Muscle of leg (tissue), 3 donors: ENCODE measurements at regions not wholly inside any gene's neighbourhood (a gene's known extent, or its start where the extent isn't known, plus 50 kb on each side); places are given as distances from the start of the nearest gene placed in this dataset.
"Not testable (repeated sequence)": the region's sequence is repeated elsewhere in the genome, so short reads cannot be mapped to it uniquely, and the experiment has no call there.

ENCODE experiments used
- DNase-seq: peaks from one replicate; pipeline ENCODE4 v3.0.0; 2013
- H3K27ac ChIP-seq: one replicate; pipeline ENCODE4 v1.5.1; 2013; ENCODE audit warnings: mild to moderate bottlenecking, low read length, control low read depth
- H3K27me3 ChIP-seq: one replicate; pipeline ENCODE4 v1.6.1; 2013; ENCODE audit warnings: low read length; ENCODE audit not compliant: control insufficient read depth, insufficient read depth
- H3K36me3 ChIP-seq: one replicate; pipeline ENCODE4 v1.6.1; 2013; ENCODE audit warnings: low read length; ENCODE audit not compliant: control insufficient read depth, insufficient read depth
- H3K4me1 ChIP-seq: one replicate; pipeline ENCODE4 v1.6.1; 2013; ENCODE audit warnings: low read length; ENCODE audit not compliant: control insufficient read depth, insufficient read depth
- H3K4me3 ChIP-seq: one replicate; pipeline ENCODE4 v1.5.1; 2013; ENCODE audit warnings: low read length, control low read depth
- H3K9me3 ChIP-seq: replicated peaks from 2 replicates; pipeline ENCODE4 v1.6.1; 2013; ENCODE audit warnings: low read depth, low read length; ENCODE audit not compliant: control insufficient read depth
- WGBS: methylation state at CpG from one replicate; pipeline ENCODE4 v1.1.5; 2013; ENCODE audit warnings: missing lambda C conversion rate; ENCODE audit not compliant: insufficient coverage; 5-methylcytosine and 5-hydroxymethylcytosine counted together

GRCh38 chr3:81829272-81829671, 67.8 kb upstream of the GBE1 start:
- no CpG with 5 or more reads among the region's 5 CpGs for WGBS
- H3K27me3 ChIP-seq, H3K9me3 ChIP-seq, H3K4me1 ChIP-seq, DNase-seq, H3K4me3 ChIP-seq, H3K27ac ChIP-seq, H3K36me3 ChIP-seq: not testable (repeated sequence)

GRCh38 chr3:81823882-81824395, 62.5 kb upstream of the GBE1 start:
- Histone ChIP-seq H3K36me3 (no peaks in the 10 kb centered on the region), H3K9me3 (no peaks in the 10 kb centered on the region), H3K4me1 (no peaks in the 10 kb centered on the region), H3K4me3 (no peak overlapping the region), H3K27me3 (no peaks in the 10 kb centered on the region), H3K27ac (no peak overlapping the region)
- WGBS: 0% methylated on average over 1 of the region's 2 CpGs
- peak; percentile 58 for DNase-seq

- Histone ChIP-seq H3K9me3 (no peaks in the 10 kb centered on the region), H3K27ac (no peak overlapping the region), H3K27me3 (no peaks in the 10 kb centered on the region), H3K4me3 (no peak overlapping the region), H3K4me1 (no peaks in the 10 kb centered on the region), H3K36me3 (no peaks in the 10 kb centered on the region)
- no peak for DNase-seq
- WGBS: no CpG with 5 or more reads among the region's 3 CpGs
These were observed 61.6 kb upstream of the GBE1 start for GRCh38 chr3:81823086-81823485.

- no peak overlapping the region for H3K27ac ChIP-seq
These were observed 55.2 kb upstream of the GBE1 start for GRCh38 chr3:81816473-81817250.

GRCh38 chr3:81812098-81812497, 50.7 kb upstream of the GBE1 start:
- not testable (repeated sequence) for H3K9me3 ChIP-seq, H3K4me3 ChIP-seq, H3K4me1 ChIP-seq, H3K27me3 ChIP-seq, H3K27ac ChIP-seq, DNase-seq, H3K36me3 ChIP-seq
- WGBS: 92% methylated on average over 13 of the region's 25 CpGs

More at GRCh38 chr3:81816473-81817250, 55.2 kb upstream of the GBE1 start:
- no peak overlapping the region for H3K4me3 ChIP-seq
- H3K4me1 ChIP-seq: peaks cover 6% of the 10 kb centered on the region
- no peaks in the 10 kb centered on the region for H3K27me3 ChIP-seq
- H3K36me3 ChIP-seq: no peaks in the 10 kb centered on the region
- DNase-seq: peak; percentile 63
- no peaks in the 10 kb centered on the region for H3K9me3 ChIP-seq
- 0% methylated on average over 1 of the region's 8 CpGs for WGBS
